Neural cell (in vitro differentiated cells): ENCODE measurements at regions not wholly inside any gene's neighbourhood (a gene's known extent, or its start where the extent isn't known, plus 50 kb on each side); places are given as distances from the start of the nearest gene placed in this dataset.

Source experiments
- H2AFZ ChIP-seq: fragments of 200-600, 300-800 bp; sonication (generic), shearing (Covaris generic); 2 replicates; pipeline ENCODE4 v1.6.0; 2014; ENCODE audit warnings: low read depth, mild to moderate bottlenecking, antibody characterized with exemption, low read length, moderate library complexity
- H3F3A ChIP-seq: fragments of 200-600 bp; shearing (Covaris generic); 2 replicates; pipeline ENCODE4 v1.6.1; 2016; ENCODE audit warnings: mild to moderate bottlenecking, moderate library complexity, mixed read lengths, antibody characterized with exemption, low read length; ENCODE audit not compliant: insufficient read depth, poor library complexity, severe bottlenecking
- H3K27ac ChIP-seq: fragments of 200-600, 300-800 bp; sonication (generic), shearing (Covaris generic); 2 replicates; pipeline ENCODE4 v1.5.1; 2014; ENCODE audit warnings: mild to moderate bottlenecking, low read length, moderate library complexity
- H3K27me3 ChIP-seq: fragments of 300-800, 200-600 bp; sonication (generic), shearing (Covaris generic); 2 replicates; pipeline ENCODE4 v1.6.0; 2014; ENCODE audit warnings: mild to moderate bottlenecking, low read depth, low read length, moderate library complexity; ENCODE audit not compliant: insufficient read depth
- H3K36me3 ChIP-seq: fragments of 300-800, 200-600 bp; sonication (generic), shearing (Covaris generic); 2 replicates; pipeline ENCODE4 v1.5.1; 2014; ENCODE audit warnings: mild to moderate bottlenecking, antibody characterized with exemption, low read length, moderate library complexity; ENCODE audit not compliant: insufficient read depth
- H3K4me2 ChIP-seq: fragments of 300-800, 200-600 bp; sonication (generic), shearing (Covaris generic); 2 replicates; pipeline ENCODE4 v1.6.0; 2014; ENCODE audit warnings: mild to moderate bottlenecking, low read length
- H3K4me3 ChIP-seq: fragments of 300-800, 200-600 bp; sonication (generic), shearing (Covaris generic); 2 replicates; pipeline ENCODE4 v1.5.1; 2014; ENCODE audit warnings: mild to moderate bottlenecking, low read length, moderate library complexity
- H3K79me2 ChIP-seq: fragments of 200-600 bp; shearing (Covaris generic); replicated peaks from 2 replicates; pipeline ENCODE4 v1.6.0; 2014; ENCODE audit warnings: mild to moderate bottlenecking, low read length, moderate library complexity; ENCODE audit not compliant: insufficient read depth
- H3K9ac ChIP-seq: fragments of 300-800, 200-600 bp; sonication (generic), shearing (Covaris generic); 2 replicates; pipeline ENCODE4 v1.6.1; 2016; ENCODE audit warnings: mild to moderate bottlenecking, low read length, mixed read lengths
- H3K9me2 ChIP-seq: fragments of 200-600 bp; shearing (Covaris generic); 2 replicates; pipeline ENCODE4 v1.6.1; 2016; ENCODE audit warnings: mild to moderate bottlenecking, low read length, mixed read lengths; ENCODE audit not compliant: insufficient read depth
- H3K9me3 ChIP-seq: fragments of 200-600, 300-800 bp; sonication (generic), shearing (Covaris generic); 2 replicates; pipeline ENCODE4 v1.6.1; 2016; ENCODE audit warnings: mild to moderate bottlenecking, mixed run types, low read length, moderate library complexity, mixed read lengths
- H4K20me1 ChIP-seq: fragments of 200-600 bp; shearing (Covaris generic); 2 replicates; pipeline ENCODE4 v1.6.1; 2016; ENCODE audit warnings: mild to moderate bottlenecking, mixed run types; ENCODE audit not compliant: insufficient read depth
- EP300 ChIP-seq: fragments of 450-650 bp; conservative IDR thresholded peaks from 2 replicates; pipeline ENCODE4 v1.6.1; 2014; ENCODE audit warnings: antibody characterized with exemption, mild to moderate bottlenecking, moderate library complexity; ENCODE audit not compliant: poor library complexity, severe bottlenecking
- EZH2 ChIP-seq: fragments of 200-600, 300-800 bp; shearing (Covaris generic), sonication (generic); IDR thresholded peaks from 2 replicates; pipeline ENCODE4 v1.6.1; 2014; ENCODE audit warnings: antibody characterized with exemption, low read length, borderline replicate concordance, mild to moderate bottlenecking; ENCODE audit not compliant: insufficient read depth, poor library complexity, severe bottlenecking
- MXI1 ChIP-seq: fragments of 450-650 bp; conservative IDR thresholded peaks from 2 replicates; pipeline ENCODE4 v1.6.1; 2014; ENCODE audit warnings: antibody characterized with exemption, mild to moderate bottlenecking; ENCODE audit not compliant: poor library complexity, severe bottlenecking
- POLR2AphosphoS5 ChIP-seq: IDR thresholded peaks from 2 replicates; pipeline ENCODE4 v1.6.1; 2012
- RAD21 ChIP-seq: fragments of 450-650 bp; conservative IDR thresholded peaks from 2 replicates; pipeline ENCODE4 v1.6.1; 2014; ENCODE audit warnings: antibody characterized with exemption, mild to moderate bottlenecking, moderate library complexity
- REST ChIP-seq: IDR thresholded peaks from 2 replicates; pipeline ENCODE4 v1.6.1; 2012; ENCODE audit warnings: borderline replicate concordance
- SMC3 ChIP-seq: fragments of 450-650 bp; conservative IDR thresholded peaks from 2 replicates; pipeline ENCODE4 v1.6.1; 2014; ENCODE audit warnings: antibody characterized with exemption, mild to moderate bottlenecking, moderate library complexity; ENCODE audit not compliant: poor library complexity
- TAF1 ChIP-seq: IDR thresholded peaks from 2 replicates; pipeline ENCODE4 v1.6.1; 2012; ENCODE audit warnings: low read depth
- TF ChIP-seq, protein P1 (sequence below): fragments of 450-650 bp; IDR thresholded peaks from 2 replicates; pipeline ENCODE4 v1.5.1; 2014; ENCODE audit warnings: antibody characterized with exemption, mild to moderate bottlenecking, moderate library complexity; ENCODE audit not compliant: poor library complexity, severe bottlenecking

- Histone ChIP-seq H3K79me2 (no peaks in the 10 kb centered on the region), H4K20me1 (no peaks in the 10 kb centered on the region), H3K9me3 (no peaks in the 10 kb centered on the region), H3K27me3 (no peaks in the 10 kb centered on the region), H3K4me3 (no peak overlapping the region), H3K9ac (no peak overlapping the region), H2AFZ (no peak overlapping the region), H3K36me3 (no peaks in the 10 kb centered on the region), H3K9me2 (no peaks in the 10 kb centered on the region), H3K4me2 (no peak overlapping the region), H3F3A (no peaks in the 10 kb centered on the region), H3K27ac (no peak overlapping the region)
- TF ChIP-seq EZH2 (no peak), EP300 (no peak), MXI1 (no peak), SMC3 (no peak), TAF1 (no peak), POLR2AphosphoS5 (no peak), REST (no peak), RAD21 (no peak)
- TF ChIP-seq, protein P1, sequence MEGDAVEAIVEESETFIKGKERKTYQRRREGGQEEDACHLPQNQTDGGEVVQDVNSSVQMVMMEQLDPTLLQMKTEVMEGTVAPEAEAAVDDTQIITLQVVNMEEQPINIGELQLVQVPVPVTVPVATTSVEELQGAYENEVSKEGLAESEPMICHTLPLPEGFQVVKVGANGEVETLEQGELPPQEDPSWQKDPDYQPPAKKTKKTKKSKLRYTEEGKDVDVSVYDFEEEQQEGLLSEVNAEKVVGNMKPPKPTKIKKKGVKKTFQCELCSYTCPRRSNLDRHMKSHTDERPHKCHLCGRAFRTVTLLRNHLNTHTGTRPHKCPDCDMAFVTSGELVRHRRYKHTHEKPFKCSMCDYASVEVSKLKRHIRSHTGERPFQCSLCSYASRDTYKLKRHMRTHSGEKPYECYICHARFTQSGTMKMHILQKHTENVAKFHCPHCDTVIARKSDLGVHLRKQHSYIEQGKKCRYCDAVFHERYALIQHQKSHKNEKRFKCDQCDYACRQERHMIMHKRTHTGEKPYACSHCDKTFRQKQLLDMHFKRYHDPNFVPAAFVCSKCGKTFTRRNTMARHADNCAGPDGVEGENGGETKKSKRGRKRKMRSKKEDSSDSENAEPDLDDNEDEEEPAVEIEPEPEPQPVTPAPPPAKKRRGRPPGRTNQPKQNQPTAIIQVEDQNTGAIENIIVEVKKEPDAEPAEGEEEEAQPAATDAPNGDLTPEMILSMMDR: no peak
Measured at GRCh38 chr16:11452746-11453389, 107.6 kb downstream of the RMI2 start.

GRCh38 chr16:11456741-11457140, 111.5 kb downstream of the RMI2 start:
- TF ChIP-seq TAF1: no peak
- TF ChIP-seq EP300: no peak
- TF ChIP-seq POLR2AphosphoS5: no peak
- TF ChIP-seq MXI1: no peak
- no peak for TF ChIP-seq EZH2
- TF ChIP-seq, protein P1: no peak
- no peak for TF ChIP-seq REST
- no peak for TF ChIP-seq SMC3
- no peak for TF ChIP-seq RAD21
- H3K9me3 ChIP-seq: no peaks in the 10 kb centered on the region
- H3K27me3 ChIP-seq: no peaks in the 10 kb centered on the region
- no peak overlapping the region for H3K4me2 ChIP-seq
- no peaks in the 10 kb centered on the region for H3K9me2 ChIP-seq
- H3F3A ChIP-seq: no peaks in the 10 kb centered on the region
- H2AFZ ChIP-seq: no peak overlapping the region
- no peak overlapping the region for H3K9ac ChIP-seq
- no peaks in the 10 kb centered on the region for H3K36me3 ChIP-seq
- H3K4me3 ChIP-seq: no peak overlapping the region
- no peaks in the 10 kb centered on the region for H4K20me1 ChIP-seq
- H3K27ac ChIP-seq: no peak overlapping the region
- H3K79me2 ChIP-seq: no peaks in the 10 kb centered on the region
